ENCODE measurements at regions not wholly inside any gene's neighbourhood (a gene's known extent, or its start where the extent isn't known, plus 50 kb on each side); places are given as distances from the start of the nearest gene placed in this dataset.

DNA sequence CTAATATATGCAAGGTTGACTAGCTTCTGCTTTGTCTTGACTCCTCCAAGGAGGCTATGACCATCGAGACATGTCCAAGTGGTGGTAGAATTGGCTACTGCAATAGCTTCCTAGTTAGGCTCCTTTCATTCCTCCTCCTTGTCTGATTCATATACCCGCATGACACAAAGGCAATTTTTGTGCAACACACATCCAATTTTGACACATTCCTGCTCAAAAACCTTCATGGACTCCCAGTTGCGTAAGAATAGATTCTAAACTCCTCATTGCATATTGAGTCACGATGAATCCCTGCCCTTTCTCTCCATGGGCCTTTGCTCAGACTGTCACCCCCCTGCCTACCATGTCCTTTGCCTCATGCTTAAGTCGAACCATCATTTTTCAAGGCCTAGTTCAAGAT lies 344.5 kb downstream of the ACTL7B start:
- no peak for TF ChIP-seq POLR2A (IDR thresholded peaks at IDR 0.05)
- TF ChIP-seq, protein P1, sequence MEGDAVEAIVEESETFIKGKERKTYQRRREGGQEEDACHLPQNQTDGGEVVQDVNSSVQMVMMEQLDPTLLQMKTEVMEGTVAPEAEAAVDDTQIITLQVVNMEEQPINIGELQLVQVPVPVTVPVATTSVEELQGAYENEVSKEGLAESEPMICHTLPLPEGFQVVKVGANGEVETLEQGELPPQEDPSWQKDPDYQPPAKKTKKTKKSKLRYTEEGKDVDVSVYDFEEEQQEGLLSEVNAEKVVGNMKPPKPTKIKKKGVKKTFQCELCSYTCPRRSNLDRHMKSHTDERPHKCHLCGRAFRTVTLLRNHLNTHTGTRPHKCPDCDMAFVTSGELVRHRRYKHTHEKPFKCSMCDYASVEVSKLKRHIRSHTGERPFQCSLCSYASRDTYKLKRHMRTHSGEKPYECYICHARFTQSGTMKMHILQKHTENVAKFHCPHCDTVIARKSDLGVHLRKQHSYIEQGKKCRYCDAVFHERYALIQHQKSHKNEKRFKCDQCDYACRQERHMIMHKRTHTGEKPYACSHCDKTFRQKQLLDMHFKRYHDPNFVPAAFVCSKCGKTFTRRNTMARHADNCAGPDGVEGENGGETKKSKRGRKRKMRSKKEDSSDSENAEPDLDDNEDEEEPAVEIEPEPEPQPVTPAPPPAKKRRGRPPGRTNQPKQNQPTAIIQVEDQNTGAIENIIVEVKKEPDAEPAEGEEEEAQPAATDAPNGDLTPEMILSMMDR (IDR thresholded peaks at IDR 0.05): no peak
